HepG2 (cell line): ENCODE measurements at regions not wholly inside any gene's neighbourhood (a gene's known extent, or its start where the extent isn't known, plus 50 kb on each side); places are given as distances from the start of the nearest gene placed in this dataset.

Source experiments
- ATAC-seq: fragments of 200-7000 bp; cut with Tn5 transposase; 3 replicates; pipeline ENCODE4 v1.9.1; 2020; ENCODE audit warnings: mild to moderate bottlenecking, moderate library complexity
- BruUV-seq: library from RNA; stranded (reverse); fragments of 400-500 nt; replicated peaks from 2 replicates; lab custom pipeline; 2021; lab: Mats Ljungman, UMichigan
- CTCF ChIA-PET: fragments of 300-600 bp; formaldehyde crosslinking; extraction: SDS; loops from one replicate; lab custom pipeline; 2021; ENCODE audit warnings: low total read pairs, inconsistent platforms, low intra/inter-chr PET ratio; lab: Yijun Ruan, JAX
- POLR2A ChIA-PET: fragments of 350-600 bp; sonication (Branson Sonifier 250); formaldehyde crosslinking; loops from one replicate; lab custom pipeline; 2020; ENCODE audit warnings: antibody characterized with exemption, inconsistent platforms; lab: Yijun Ruan, JAX
- DNase-seq: peaks from one replicate; pipeline ENCODE4 v3.0.0-alpha.2; 2015; ENCODE audit warnings: low spot score
- FAIRE-seq: peaks from 3 replicates; lab custom pipeline; 2011; peaks lifted over from hg19 to GRCh38; lab: Jason Lieb, UNC
- H2AFZ ChIP-seq: one replicate; pipeline ENCODE4 v1.6.1; 2011; ENCODE audit warnings: low read length, inconsistent platforms
- H3K27ac ChIP-seq: fragments of 300-600 bp; 3 replicates; pipeline ENCODE4 v1.8.0; 2011; ENCODE audit warnings: mixed run types, mild to moderate bottlenecking, mixed read lengths, low read length, inconsistent platforms; ENCODE audit not compliant: insufficient read depth; ENCODE audit errors: extremely low read length
- H3K27me3 ChIP-seq, 2 experiments: fragments of 200-600 bp in 1 of 2; 2 replicates in 1 of 2; 3 replicates in 1 of 2; pipeline versions ENCODE4 v1.6.0 to v1.8.0; 2011; ENCODE audit warnings: low read length in 2 of 2, mild to moderate bottlenecking in 2 of 2, moderate library complexity in 2 of 2, inconsistent platforms in 1 of 2; ENCODE audit not compliant: insufficient read depth in 2 of 2, control insufficient read depth in 1 of 2
- H3K36me3 ChIP-seq, 2 experiments: fragments of 200-600 bp in 1 of 2; replicated peaks in 1 of 2; 2 replicates in 1 of 2; 3 replicates in 1 of 2; pipeline versions ENCODE4 v1.5.1 to v1.8.0; 2011; ENCODE audit warnings: low read length in 2 of 2, inconsistent platforms in 1 of 2; ENCODE audit not compliant: insufficient read depth in 2 of 2, control insufficient read depth in 1 of 2
- H3K4me1 ChIP-seq: 2 replicates; pipeline ENCODE4 v1.5.1; 2012; ENCODE audit warnings: low read length, inconsistent platforms; ENCODE audit not compliant: insufficient read depth
- H3K4me2 ChIP-seq: 2 replicates; pipeline ENCODE4 v1.6.0; 2011; ENCODE audit warnings: low read depth, low read length, inconsistent platforms
- H3K4me3 ChIP-seq, 3 experiments: fragments of 200-600 bp in 1 of 3; sonication (generic), shearing (Covaris generic) in 1 of 3; replicated peaks in 1 of 3; 2 replicates each; pipeline ENCODE4 v1.5.1; 2011 to 2016; ENCODE audit warnings: low read length in 3 of 3, inconsistent platforms in 2 of 3, low read depth in 2 of 3, mild to moderate bottlenecking in 2 of 3, control low read depth in 1 of 3, mixed read lengths in 1 of 3; ENCODE audit not compliant: insufficient read depth in 1 of 3
- H3K79me2 ChIP-seq: one replicate; pipeline ENCODE4 v1.6.1; 2011; ENCODE audit warnings: low read length, inconsistent platforms; ENCODE audit not compliant: insufficient read depth
- H3K9ac ChIP-seq: 2 replicates; pipeline ENCODE4 v1.6.0; 2011; ENCODE audit warnings: mild to moderate bottlenecking, low read depth, low read length, inconsistent platforms; ENCODE audit not compliant: insufficient read depth
- H3K9me3 ChIP-seq: 2 replicates; pipeline ENCODE4 v1.5.1; 2012; ENCODE audit warnings: mild to moderate bottlenecking, low read length
- H4K20me1 ChIP-seq: 2 replicates; pipeline ENCODE4 v1.6.0; 2011; ENCODE audit warnings: inconsistent platforms, mild to moderate bottlenecking, low read length, moderate library complexity; ENCODE audit not compliant: insufficient read depth
- FOXP4 ChIP-seq: sonication (generic); formaldehyde crosslinking; IDR thresholded peaks from 2 replicates; pipeline ENCODE4 v1.4.0; 2020; ENCODE audit warnings: missing genetic modification reagents
- ISX ChIP-seq: sonication (generic); formaldehyde crosslinking; conservative IDR thresholded peaks from 2 replicates; pipeline ENCODE4 v1.5.0; 2020; ENCODE audit warnings: missing genetic modification reagents
- RAD51 ChIP-seq: fragments of 450-650 bp; IDR thresholded peaks from 2 replicates; pipeline ENCODE4 v1.6.1; 2016; ENCODE audit warnings: borderline replicate concordance
- ZNF260 ChIP-seq: sonication (generic); formaldehyde crosslinking; IDR thresholded peaks from 2 replicates; pipeline ENCODE4 v1.4.0; 2020; ENCODE audit warnings: missing genetic modification reagents, low read depth, mild to moderate bottlenecking, borderline replicate concordance
- ZNF3 ChIP-seq: IDR thresholded peaks from 2 replicates; pipeline ENCODE4 v1.7.0; 2017; ENCODE audit warnings: inconsistent platforms
- ZNF432 ChIP-seq: sonication (generic); formaldehyde crosslinking; IDR thresholded peaks from 2 replicates; pipeline ENCODE4 v1.5.0; 2020; ENCODE audit warnings: missing genetic modification reagents, mild to moderate bottlenecking, borderline replicate concordance
- ZNF550 ChIP-seq: sonication (generic); formaldehyde crosslinking; IDR thresholded peaks from 2 replicates; pipeline ENCODE4 v1.4.0; 2020; ENCODE audit warnings: mild to moderate bottlenecking, missing genetic modification reagents, borderline replicate concordance
- ZNF576 ChIP-seq: sonication (generic); formaldehyde crosslinking; IDR thresholded peaks from 2 replicates; pipeline ENCODE4 v1.4.0; 2020; ENCODE audit warnings: mild to moderate bottlenecking, missing genetic modification reagents
- ZNF577 ChIP-seq: sonication (generic); formaldehyde crosslinking; IDR thresholded peaks from 2 replicates; pipeline ENCODE4 v1.4.0; 2020; ENCODE audit warnings: mild to moderate bottlenecking, low read depth, missing genetic modification reagents, borderline replicate concordance
- ZNF781 ChIP-seq: sonication (generic); formaldehyde crosslinking; IDR thresholded peaks from 2 replicates; pipeline ENCODE4 v1.5.1; 2020; ENCODE audit warnings: borderline replicate concordance, mild to moderate bottlenecking, missing genetic modification reagents; ENCODE audit errors: not compliant biosample characterization
- WGBS: methylation state at CpG from one replicate; pipeline ENCODE4 v1.1.6; 2017; ENCODE audit warnings: low lambda C conversion rate; 5-methylcytosine and 5-hydroxymethylcytosine counted together
- in situ Hi-C: cut with HindIII; loops from 2 replicates; pipeline ENCODE4 v1.10.0; 2017; ENCODE audit warnings: low pct_unique_long_range_greater_than_20kb; ENCODE audit not compliant: extremely low pct_ligation_motif_present
- intact Hi-C: fragments of 100-400 bp; cut with micrococcal nuclease; formaldehyde crosslinking; loops from one replicate; pipeline ENCODE4 v1.10.0; 2022; ENCODE audit not compliant: unreplicated experiment

GRCh38 chr9:96075757-96076156 is 200.3 kb downstream of the ERCC6L2 start:
- Histone ChIP-seq H3K79me2 (no peaks in the 10 kb centered on the region), H3K4me3 (no peak overlapping the region), H3K9me3 (no peaks in the 10 kb centered on the region), H3K27ac (no peak overlapping the region), H2AFZ (no peak overlapping the region), H4K20me1 (no peaks in the 10 kb centered on the region), H3K4me2 (no peak overlapping the region), H3K9ac (no peak overlapping the region), H3K27me3 (peaks cover 3 to 4% of the 10 kb centered on the region in 2 experiments; a peak in 3 of 5 replicates), H3K4me1 (no peaks in the 10 kb centered on the region), H3K36me3 (no peaks in the 10 kb centered on the region)
- TF ChIP-seq ISX, result no peak
- TF ChIP-seq ZNF260 (CRISPR knock-in tag), result no peak
- TF ChIP-seq ZNF3 (CRISPR knock-in tag), result no peak
- no peak for TF ChIP-seq ZNF577 (CRISPR knock-in tag)
- TF ChIP-seq FOXP4 (CRISPR knock-in tag), result no peak
- TF ChIP-seq ZNF432 (CRISPR knock-in tag), result no peak
- no peak for TF ChIP-seq ZNF550
- no peak for TF ChIP-seq ZNF781 (CRISPR knock-in tag)
- TF ChIP-seq RAD51, result no peak
- no peak for TF ChIP-seq ZNF576 (CRISPR knock-in tag)
- intact Hi-C loops, result no loop called here
- 54% methylated on average over 5 of the region's 5 CpGs for WGBS
- no TSS peak for BruUV-seq
- ATAC-seq (no peak), DNase-seq (no peak), FAIRE-seq (no peak)
- ChIA-PET CTCF (no interaction called here), POLR2A (no interaction called here)
- in situ Hi-C loops, result no loop called here
